H9 (cell line): ENCODE measurements at regions not wholly inside any gene's neighbourhood (a gene's known extent, or its start where the extent isn't known, plus 50 kb on each side); places are given as distances from the start of the nearest gene placed in this dataset.

Experiments
- DNase-seq: peaks from one replicate; pipeline ENCODE4 v3.0.0-alpha.2; 2017
- H2AFZ ChIP-seq: one replicate; pipeline ENCODE4 v1.6.1; 2013; ENCODE audit warnings: mild to moderate bottlenecking, low read length, control low read depth, moderate library complexity
- H2AK5ac ChIP-seq: 2 replicates; pipeline ENCODE4 v1.6.1; 2013; ENCODE audit warnings: low read length, control low read depth, mixed read lengths; ENCODE audit not compliant: insufficient read length
- H2BK120ac ChIP-seq: one replicate; pipeline ENCODE4 v1.6.1; 2013; ENCODE audit warnings: low read depth, mild to moderate bottlenecking, low read length, control low read depth, inconsistent platforms; ENCODE audit not compliant: poor library complexity, severe bottlenecking
- H2BK12ac ChIP-seq: 2 replicates; pipeline ENCODE4 v1.6.1; 2013; ENCODE audit warnings: low read length, control low read depth, mixed read lengths, low read depth; ENCODE audit not compliant: insufficient read length
- H2BK15ac ChIP-seq: 2 replicates; pipeline ENCODE4 v1.6.1; 2013; ENCODE audit warnings: low read depth, low read length, control low read depth
- H2BK20ac ChIP-seq: one replicate; pipeline ENCODE4 v1.6.1; 2013; ENCODE audit warnings: low read depth, mild to moderate bottlenecking, low read length, control low read depth, inconsistent platforms; ENCODE audit not compliant: poor library complexity, severe bottlenecking
- H2BK5ac ChIP-seq: 2 replicates; pipeline ENCODE4 v1.6.1; 2013; ENCODE audit warnings: low read length, control low read depth, mixed read lengths; ENCODE audit not compliant: insufficient read length
- H3K14ac ChIP-seq: 2 replicates; pipeline ENCODE4 v1.6.1; 2013; ENCODE audit warnings: low read length, control low read depth; ENCODE audit not compliant: insufficient read depth
- H3K18ac ChIP-seq: 2 replicates; pipeline ENCODE4 v1.6.1; 2013; ENCODE audit warnings: low read depth, mild to moderate bottlenecking, mixed read lengths, low read length, control low read depth; ENCODE audit not compliant: insufficient read length
- H3K23ac ChIP-seq: 2 replicates; pipeline ENCODE4 v1.6.1; 2013; ENCODE audit warnings: low read length, control low read depth, mixed read lengths, low read depth; ENCODE audit not compliant: insufficient read length
- H3K23me2 ChIP-seq: 2 replicates; pipeline ENCODE4 v1.6.1; 2013; ENCODE audit warnings: low read depth, mild to moderate bottlenecking, mixed read lengths, low read length, control low read depth; ENCODE audit not compliant: insufficient read length, poor library complexity, severe bottlenecking
- H3K27ac ChIP-seq: 2 replicates; pipeline ENCODE4 v1.5.1; 2013; ENCODE audit warnings: low read length, control low read depth, mixed read lengths, low read depth; ENCODE audit not compliant: insufficient read length
- H3K27me3 ChIP-seq: 2 replicates; pipeline ENCODE4 v1.6.1; 2013; ENCODE audit warnings: low read length, control low read depth, inconsistent platforms; ENCODE audit not compliant: insufficient read depth
- H3K4ac ChIP-seq: 2 replicates; pipeline ENCODE4 v1.6.1; 2013; ENCODE audit warnings: low read depth, mild to moderate bottlenecking, control low read depth, inconsistent platforms, low read length, moderate library complexity
- H3K4me1 ChIP-seq: 2 replicates; pipeline ENCODE4 v1.6.1; 2013; ENCODE audit warnings: low read length, control low read depth, inconsistent platforms; ENCODE audit not compliant: insufficient read depth
- H3K4me2 ChIP-seq: 2 replicates; pipeline ENCODE4 v1.6.1; 2013; ENCODE audit warnings: low read length, control low read depth, mixed read lengths; ENCODE audit not compliant: insufficient read length, insufficient read depth
- H3K56ac ChIP-seq: 2 replicates; pipeline ENCODE4 v1.6.1; 2013; ENCODE audit warnings: low read depth, mild to moderate bottlenecking, mixed read lengths, low read length, control low read depth; ENCODE audit not compliant: insufficient read length
- H3K79me1 ChIP-seq: 2 replicates; pipeline ENCODE4 v1.6.1; 2013; ENCODE audit warnings: low read depth, mild to moderate bottlenecking, moderate library complexity, low read length, control low read depth, inconsistent platforms; ENCODE audit not compliant: insufficient read depth, poor library complexity, severe bottlenecking
- H3K79me2 ChIP-seq: 2 replicates; pipeline ENCODE4 v1.6.1; 2013; ENCODE audit warnings: low read length, control low read depth, inconsistent platforms; ENCODE audit not compliant: insufficient read depth
- H3K9ac ChIP-seq: 2 replicates; pipeline ENCODE4 v1.6.1; 2013; ENCODE audit warnings: low read length, control low read depth, mixed read lengths; ENCODE audit not compliant: insufficient read length; ENCODE audit errors: extremely low read depth
- H3K9me3 ChIP-seq: one replicate; pipeline ENCODE4 v1.6.1; 2013; ENCODE audit warnings: low read depth, low read length, inconsistent platforms; ENCODE audit not compliant: control insufficient read depth
- H3T11ph ChIP-seq: one replicate; pipeline ENCODE4 v1.6.1; 2013; ENCODE audit warnings: mild to moderate bottlenecking, low read length, control low read depth, inconsistent platforms
- H4K20me1 ChIP-seq: one replicate; pipeline ENCODE4 v1.6.1; 2013; ENCODE audit not compliant: control insufficient read depth, insufficient read length, insufficient read depth
- H4K5ac ChIP-seq: 2 replicates; pipeline ENCODE4 v1.6.1; 2013; ENCODE audit warnings: low read depth, mild to moderate bottlenecking, mixed read lengths, low read length, control low read depth; ENCODE audit not compliant: insufficient read length
- H4K8ac ChIP-seq: replicated peaks from 2 replicates; pipeline ENCODE4 v1.6.1; 2013; ENCODE audit warnings: low read length, control low read depth, mixed read lengths, low read depth; ENCODE audit not compliant: insufficient read length
- H4K91ac ChIP-seq: 2 replicates; pipeline ENCODE4 v1.6.1; 2013; ENCODE audit warnings: low read depth, mild to moderate bottlenecking, moderate library complexity, mixed read lengths, low read length, control low read depth; ENCODE audit not compliant: insufficient read length
- H3K27ac Mint-ChIP-seq, 3 experiments: 2 replicates in 2 of 3; 3 replicates in 1 of 3; pipeline ENCODE4 v1.8.0; 2020 to 2021; ENCODE audit warnings: mixed read lengths in 3 of 3, mild to moderate bottlenecking in 1 of 3, moderate library complexity in 1 of 3
- H3K27me3 Mint-ChIP-seq: 2 replicates; pipeline ENCODE4 v1.8.0; 2021; ENCODE audit warnings: low read depth, mild to moderate bottlenecking, moderate library complexity, mixed read lengths
- H3K36me3 Mint-ChIP-seq, 3 experiments: 2 replicates in 2 of 3; 3 replicates in 1 of 3; pipeline ENCODE4 v1.8.0; 2020 to 2021; ENCODE audit warnings: low read depth in 3 of 3, mixed read lengths in 3 of 3; ENCODE audit not compliant: insufficient read depth in 1 of 3
- H3K4me1 Mint-ChIP-seq, 2 experiments: 2 replicates each; pipeline ENCODE4 v1.8.0; 2020; ENCODE audit warnings: mixed read lengths in 2 of 2
- H3K4me3 Mint-ChIP-seq, 2 experiments: 2 replicates in 1 of 2; 3 replicates in 1 of 2; pipeline ENCODE4 v1.8.0; 2020 to 2021; ENCODE audit warnings: mild to moderate bottlenecking in 2 of 2, mixed read lengths in 2 of 2, moderate library complexity in 1 of 2
- H3K9me3 Mint-ChIP-seq, 2 experiments: 2 replicates in 1 of 2; 3 replicates in 1 of 2; pipeline ENCODE4 v1.8.0; 2020; ENCODE audit warnings: mild to moderate bottlenecking in 2 of 2, mixed read lengths in 2 of 2, moderate library complexity in 1 of 2
- WGBS: extraction: QIAGEN DNeasy Blood & Tissue Kit; methylation state at CpG from one replicate; pipeline ENCODE4 v1.1.7; 2013; ENCODE audit warnings: missing lambda C conversion rate, low lambda C conversion rate, mixed read lengths; ENCODE audit not compliant: insufficient read length; ENCODE audit errors: extremely low coverage; 5-methylcytosine and 5-hydroxymethylcytosine counted together
- TF ChIP-seq, protein P1 (sequence below): fragments of 200-600 bp; sonication (generic); conservative IDR thresholded peaks from 3 replicates; pipeline ENCODE4 v1.8.0; 2021; ENCODE audit warnings: antibody characterized with exemption, mild to moderate bottlenecking

DNA sequence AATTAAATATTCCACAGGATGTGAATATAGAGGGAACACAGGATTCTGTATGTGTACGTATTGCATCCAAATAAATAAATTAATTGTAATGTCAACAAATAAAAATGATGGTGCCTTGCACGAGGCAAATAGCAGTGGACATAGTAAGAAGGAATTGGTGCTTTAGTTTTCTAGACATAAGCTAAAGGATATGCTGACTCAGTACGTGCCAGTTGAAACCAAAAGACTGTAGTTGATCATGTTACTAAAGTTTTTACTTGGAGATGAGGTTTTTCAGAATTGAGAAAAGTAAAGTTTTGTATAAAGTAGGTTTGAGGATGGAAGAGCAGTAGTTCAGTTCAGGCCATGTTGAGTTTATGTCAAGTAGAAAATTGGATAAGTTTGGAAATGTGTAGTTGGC is 807.2 kb downstream of the SLC16A7 start:
- Histone ChIP-seq H3K23ac (no peak overlapping the region), H4K20me1 (no peaks in the 10 kb centered on the region), H2BK20ac (no peak overlapping the region), H4K5ac (no peak overlapping the region), H3K56ac (no peak overlapping the region), H4K8ac (no peak overlapping the region), H3T11ph (no peak overlapping the region), H3K4me1 (no peaks in the 10 kb centered on the region), H2AFZ (no peak overlapping the region), H3K4me2 (no peak overlapping the region), H2BK5ac (no peak overlapping the region), H3K9me3 (no peaks in the 10 kb centered on the region), H3K23me2 (no peaks in the 10 kb centered on the region), H3K79me1 (no peaks in the 10 kb centered on the region), H3K14ac (no peak overlapping the region), H3K4ac (no peak overlapping the region), H3K27me3 (no peaks in the 10 kb centered on the region), H3K79me2 (no peaks in the 10 kb centered on the region), H3K27ac (no peak overlapping the region), H2BK120ac (no peak overlapping the region), H4K91ac (no peak overlapping the region), H3K18ac (no peak overlapping the region), H2BK15ac (no peak overlapping the region), H3K9ac (no peak overlapping the region), H2AK5ac (no peak overlapping the region), H2BK12ac (no peak overlapping the region)
- WGBS: no CpG with 5 or more reads among the region's 3 CpGs
- H3K4me1 Mint-ChIP-seq: no peaks in the 10 kb centered on the region
- H3K27ac Mint-ChIP-seq: no peak overlapping the region
- DNase-seq: no peak
- TF ChIP-seq, protein P1, sequence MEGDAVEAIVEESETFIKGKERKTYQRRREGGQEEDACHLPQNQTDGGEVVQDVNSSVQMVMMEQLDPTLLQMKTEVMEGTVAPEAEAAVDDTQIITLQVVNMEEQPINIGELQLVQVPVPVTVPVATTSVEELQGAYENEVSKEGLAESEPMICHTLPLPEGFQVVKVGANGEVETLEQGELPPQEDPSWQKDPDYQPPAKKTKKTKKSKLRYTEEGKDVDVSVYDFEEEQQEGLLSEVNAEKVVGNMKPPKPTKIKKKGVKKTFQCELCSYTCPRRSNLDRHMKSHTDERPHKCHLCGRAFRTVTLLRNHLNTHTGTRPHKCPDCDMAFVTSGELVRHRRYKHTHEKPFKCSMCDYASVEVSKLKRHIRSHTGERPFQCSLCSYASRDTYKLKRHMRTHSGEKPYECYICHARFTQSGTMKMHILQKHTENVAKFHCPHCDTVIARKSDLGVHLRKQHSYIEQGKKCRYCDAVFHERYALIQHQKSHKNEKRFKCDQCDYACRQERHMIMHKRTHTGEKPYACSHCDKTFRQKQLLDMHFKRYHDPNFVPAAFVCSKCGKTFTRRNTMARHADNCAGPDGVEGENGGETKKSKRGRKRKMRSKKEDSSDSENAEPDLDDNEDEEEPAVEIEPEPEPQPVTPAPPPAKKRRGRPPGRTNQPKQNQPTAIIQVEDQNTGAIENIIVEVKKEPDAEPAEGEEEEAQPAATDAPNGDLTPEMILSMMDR: no peak
- H3K4me3 Mint-ChIP-seq: no peak overlapping the region
- H3K27me3 Mint-ChIP-seq: no peaks in the 10 kb centered on the region
- H3K36me3 Mint-ChIP-seq: no peaks in the 10 kb centered on the region
- no peaks in the 10 kb centered on the region for H3K9me3 Mint-ChIP-seq
